ENCODE measurements at regions not wholly inside any gene's neighbourhood (a gene's known extent, or its start where the extent isn't known, plus 50 kb on each side); places are given as distances from the start of the nearest gene placed in this dataset.

DNA sequence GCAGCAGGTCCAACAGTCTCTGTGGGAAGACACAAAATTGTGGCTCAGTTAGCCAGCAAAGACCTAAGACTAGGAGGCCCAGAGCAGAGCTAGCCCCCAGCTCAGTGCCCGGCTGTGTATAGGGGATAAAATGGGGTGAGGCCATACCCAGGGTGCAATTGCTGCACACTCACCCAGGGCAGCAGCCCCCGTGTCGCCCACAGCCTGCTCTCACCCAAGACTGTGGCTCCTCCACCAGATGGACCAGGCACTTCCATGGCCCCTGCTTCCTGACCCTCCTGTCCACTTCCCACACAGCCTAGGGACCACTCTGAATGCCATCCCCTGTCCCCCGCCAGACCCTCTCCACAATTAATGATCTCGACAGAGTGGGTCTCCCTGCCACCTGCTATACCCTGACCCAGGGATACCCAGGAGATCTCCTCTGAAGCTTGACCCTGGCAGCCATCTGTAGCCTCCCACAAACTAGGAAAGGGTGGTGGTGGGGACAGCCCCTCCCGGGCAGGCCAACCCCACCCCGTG is 85.7 kb downstream of the HS1BP3 start:
- TF ChIP-seq POLR2A (IDR thresholded peaks at IDR 0.05; ENCODE audit: low read depth, low read length), result no peak
- DNase-seq (ENCODE audit: insufficient read length, low spot score), result no peak
- no peak for FAIRE-seq

DNA sequence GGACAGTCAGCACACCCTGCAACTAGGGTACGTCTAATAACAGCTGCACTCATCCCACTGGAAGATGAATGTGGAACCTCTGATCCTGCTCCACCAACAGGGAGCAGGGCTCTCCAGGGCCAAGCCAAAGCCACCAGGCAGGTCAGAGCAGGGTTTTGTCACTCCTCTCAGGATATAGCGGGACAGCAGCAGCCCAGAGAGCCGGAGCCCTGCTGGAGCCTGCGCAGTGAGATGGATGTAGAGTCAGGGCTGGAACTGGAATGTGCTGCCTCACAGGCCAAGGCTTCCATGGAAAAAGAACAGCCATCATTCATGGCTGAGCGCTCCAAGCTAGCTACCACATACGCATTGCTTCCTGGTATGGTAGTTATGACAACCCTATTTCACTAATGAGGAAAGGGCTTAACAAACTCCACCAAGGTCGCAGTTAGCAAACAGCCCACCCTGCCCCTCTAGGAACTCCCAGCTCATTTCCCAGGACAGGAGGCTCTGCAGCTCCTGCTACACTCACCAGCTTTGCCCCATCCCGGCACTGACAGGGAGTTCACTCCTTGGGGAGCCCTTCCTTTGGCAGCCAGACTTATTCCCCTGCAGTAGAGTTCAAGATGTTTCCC is 85.2 kb downstream of the HS1BP3 start:
- FAIRE-seq, result no peak
- no peak for DNase-seq (ENCODE audit: insufficient read length, low spot score)
- no peak for TF ChIP-seq POLR2A (IDR thresholded peaks at IDR 0.05; ENCODE audit: low read depth, low read length)

GRCh38 chr2:20566331-20566730 is 84.6 kb downstream of the HS1BP3 start:
- no peak for TF ChIP-seq POLR2A (IDR thresholded peaks at IDR 0.05; ENCODE audit: low read depth, low read length)
- FAIRE-seq, result no peak
- DNase-seq (ENCODE audit: insufficient read length, low spot score), result no peak

DNA sequence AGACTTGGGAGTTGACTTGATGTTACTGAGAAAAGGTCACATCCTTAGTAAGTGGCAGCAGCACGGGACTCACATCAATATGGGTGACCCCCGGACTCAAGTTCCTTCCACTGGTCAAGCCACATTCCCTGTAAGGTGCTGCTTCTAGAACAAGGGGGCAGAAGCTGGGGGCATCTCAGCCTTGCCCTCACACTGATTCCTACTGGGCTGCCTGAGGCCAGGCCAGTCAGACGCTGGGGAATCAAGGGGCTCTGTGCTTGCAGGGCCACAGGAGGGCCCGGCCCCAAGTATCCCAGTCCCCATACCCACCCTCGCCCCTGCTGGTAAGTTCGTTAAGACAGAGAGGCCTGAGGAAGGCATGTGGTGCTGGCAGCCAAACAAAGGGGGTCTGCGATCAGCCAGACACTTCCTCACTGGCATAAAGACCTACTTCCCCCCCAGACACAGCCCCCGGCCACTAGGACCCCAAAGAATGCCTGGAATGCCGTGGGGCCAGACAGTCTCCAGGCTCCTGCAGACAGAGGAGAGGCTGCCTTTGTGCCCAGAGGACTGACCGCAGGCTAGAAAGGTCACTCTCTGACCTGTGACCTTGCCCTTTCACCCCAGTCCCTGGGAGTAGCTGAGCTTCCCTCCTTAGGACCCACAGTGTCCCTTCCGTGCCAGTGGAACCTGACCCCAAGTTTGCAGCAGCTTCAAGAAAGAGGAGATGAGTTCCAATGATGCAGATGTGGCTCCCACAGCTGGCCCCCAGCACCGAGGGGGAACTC is 83.6 kb downstream of the HS1BP3 start:
- no peak for DNase-seq (ENCODE audit: insufficient read length, low spot score)
- FAIRE-seq, result no peak
- TF ChIP-seq POLR2A (IDR thresholded peaks at IDR 0.05; ENCODE audit: low read depth, low read length), result no peak
